Upper lobe of left lung (tissue), 4 donors: ENCODE measurements at regions not wholly inside any gene's neighbourhood (a gene's known extent, or its start where the extent isn't known, plus 50 kb on each side); places are given as distances from the start of the nearest gene placed in this dataset.

ENCODE experiments used
- CTCF ChIP-seq, 6 experiments: fragments of 450-650 bp in 4 of 6; fragments of 200-600 bp in 2 of 6; sonication (generic) in 2 of 6; IDR thresholded peaks; one replicate each; pipeline ENCODE4 v1.5.1; 2016 to 2019; ENCODE audit warnings: antibody characterized with exemption in 6 of 6
- EP300 ChIP-seq, 4 donors: sonication (generic); formaldehyde crosslinking; IDR thresholded peaks; one replicate each; pipeline ENCODE4 v1.5.1; 2017; ENCODE audit warnings: antibody characterized with exemption in 4 of 4, control low read depth in 2 of 4
- POLR2A ChIP-seq, 4 donors: fragments of 450-650 bp; IDR thresholded peaks; one replicate each; pipeline ENCODE4 v1.5.1; 2016 to 2017; ENCODE audit warnings: antibody characterized with exemption in 4 of 4, mild to moderate bottlenecking in 2 of 4
- POLR2AphosphoS5 ChIP-seq, 2 donors: sonication (generic); formaldehyde crosslinking; IDR thresholded peaks; one replicate each; pipeline ENCODE4 v1.5.1; 2017; ENCODE audit warnings: antibody characterized with exemption in 2 of 2

- TF ChIP-seq CTCF (IDR thresholded peaks at IDR 0.05) (no peak), POLR2A (IDR thresholded peaks at IDR 0.05) (no peak), POLR2AphosphoS5 (IDR thresholded peaks at IDR 0.05) (no peak), EP300 (IDR thresholded peaks at IDR 0.05) (no peak)
Observed at GRCh38 chr19:46911456-46911855, 50.7 kb downstream of the ARHGAP35 start.
